B cell (primary cell): ENCODE measurements at regions not wholly inside any gene's neighbourhood (a gene's known extent, or its start where the extent isn't known, plus 50 kb on each side); places are given as distances from the start of the nearest gene placed in this dataset.
A peak's percentile ranks its signal among the peaks of the same experiment; 100 is the strongest.

Source experiments
- ATAC-seq: fragments of 200-7000 bp; cut with Tn5 transposase; one replicate; pipeline ENCODE4 v1.10.0; 2021; ENCODE audit warnings: low read depth, mild to moderate bottlenecking, moderate number of reproducible peaks, moderate library complexity
- CTCF ChIA-PET: fragments of 350-600 bp; sonication (Branson Sonifier 250); formaldehyde crosslinking; loops from one replicate; lab custom pipeline; 2021; ENCODE audit warnings: antibody characterized with exemption, inconsistent platforms; lab: Charles Lee
- POLR2A ChIA-PET: fragments of 350-600 bp; sonication (Branson Sonifier 250); formaldehyde crosslinking; loops from one replicate; lab custom pipeline; 2021; ENCODE audit warnings: antibody characterized with exemption; lab: Charles Lee
- DNase-seq: peaks from one replicate; pipeline ENCODE4 v3.0.0; 2013
- H2AFZ ChIP-seq: 2 replicates; pipeline ENCODE4 v1.6.1; 2012; ENCODE audit warnings: mild to moderate bottlenecking, low read depth, low read length; ENCODE audit not compliant: insufficient read depth, poor library complexity, severe bottlenecking
- H3K27ac ChIP-seq, 2 donors: 1 replicate in 1 of 2; 2 replicates in 1 of 2; pipeline ENCODE4 v1.5.1; 2012 to 2013; ENCODE audit warnings: low read length in 2 of 2, mild to moderate bottlenecking in 2 of 2, moderate library complexity in 1 of 2
- H3K27me3 ChIP-seq, 4 experiments: fragments of 200-600 bp in 1 of 4; sonication (generic) in 1 of 4; replicated peaks in 1 of 4; 1 replicate in 2 of 4; 2 replicates in 2 of 4; pipeline versions ENCODE4 v1.6.1 to v1.7.0; 2013 to 2016; ENCODE audit warnings: low read length in 3 of 4, mild to moderate bottlenecking in 2 of 4, mixed read lengths in 1 of 4, moderate library complexity in 1 of 4; ENCODE audit not compliant: insufficient read depth in 4 of 4, control insufficient read depth in 3 of 4; ENCODE audit errors: control extremely low read depth in 1 of 4
- H3K36me3 ChIP-seq, 2 experiments: replicated peaks in 1 of 2; 1 replicate in 1 of 2; 2 replicates in 1 of 2; pipeline versions ENCODE4 v1.6.1 to v1.7.1; 2013; ENCODE audit warnings: low read length in 1 of 2; ENCODE audit not compliant: insufficient read depth in 2 of 2, control insufficient read depth in 1 of 2; ENCODE audit errors: control extremely low read depth in 1 of 2, extremely low read depth in 1 of 2
- H3K4me1 ChIP-seq, 2 donors: fragments of 200-600 bp in 1 of 2; sonication (generic) in 1 of 2; 1 replicate in 1 of 2; 2 replicates in 1 of 2; pipeline versions ENCODE4 v1.5.1 to v1.6.1; 2013 to 2017; ENCODE audit warnings: low read length in 2 of 2; ENCODE audit not compliant: control insufficient read depth in 2 of 2, insufficient read depth in 2 of 2
- H3K4me2 ChIP-seq: replicated peaks from 2 replicates; pipeline ENCODE3; 2012; ENCODE audit warnings: mild to moderate bottlenecking, low read depth, low read length; ENCODE audit not compliant: poor library complexity, severe bottlenecking
- H3K4me3 ChIP-seq, 5 experiments: fragments of 200-600 bp in 1 of 5; sonication (generic) in 1 of 5; 1 replicate in 3 of 5; 2 replicates in 2 of 5; pipeline versions ENCODE4 v1.5.1 to v1.7.0; 2011 to 2016; ENCODE audit warnings: low read length in 4 of 5, mild to moderate bottlenecking in 4 of 5, low read depth in 2 of 5, control low read depth in 1 of 5, moderate library complexity in 1 of 5; ENCODE audit not compliant: insufficient read depth in 1 of 5; ENCODE audit errors: control extremely low read depth in 1 of 5, extremely low read depth in 1 of 5
- H3K79me2 ChIP-seq: fragments of 200-600 bp; sonication (generic); one replicate; pipeline ENCODE4 v1.6.0; 2016; ENCODE audit warnings: low read length; ENCODE audit not compliant: control insufficient read depth, insufficient read depth
- H3K9ac ChIP-seq: fragments of 200-600 bp; sonication (generic); 2 replicates; pipeline ENCODE4 v1.6.1; 2017; ENCODE audit warnings: mild to moderate bottlenecking, low read length, moderate library complexity
- H3K9me3 ChIP-seq, 3 donors: one replicate each; pipeline versions ENCODE4 v1.6.1 to v1.7.1; 2013; ENCODE audit warnings: low read length in 2 of 3; ENCODE audit not compliant: control insufficient read depth in 2 of 3, insufficient read depth in 1 of 3; ENCODE audit errors: control extremely low read depth in 1 of 3
- H4K20me1 ChIP-seq: 2 replicates; pipeline ENCODE4 v1.6.0; 2012; ENCODE audit warnings: mild to moderate bottlenecking, low read length; ENCODE audit not compliant: insufficient read depth, control insufficient read depth, poor library complexity, severe bottlenecking
- H3K27ac Mint-ChIP-seq: one replicate; pipeline ENCODE4 v1.8.0; 2021; ENCODE audit warnings: mixed read lengths
- H3K27me3 Mint-ChIP-seq: one replicate; pipeline ENCODE4 v1.8.0; 2021; ENCODE audit warnings: mixed read lengths
- H3K4me1 Mint-ChIP-seq: one replicate; pipeline ENCODE4 v1.8.0; 2021; ENCODE audit warnings: mixed read lengths
- H3K4me3 Mint-ChIP-seq: one replicate; pipeline ENCODE4 v1.8.0; 2021; ENCODE audit warnings: mixed read lengths
- H3K9me3 Mint-ChIP-seq: one replicate; pipeline ENCODE4 v1.8.0; 2022; ENCODE audit warnings: mixed read lengths; ENCODE audit not compliant: insufficient read depth
- CTCF ChIP-seq: fragments of 200-600 bp; IDR thresholded peaks from one replicate; pipeline ENCODE4 v1.8.0; 2022; ENCODE audit warnings: antibody characterized with exemption, mild to moderate bottlenecking
- EZH2 ChIP-seq: IDR thresholded peaks from 2 replicates; pipeline ENCODE4 v1.6.1; 2012; ENCODE audit warnings: borderline replicate concordance, low read depth, mild to moderate bottlenecking, moderate library complexity, low read length; ENCODE audit not compliant: insufficient read depth, poor library complexity, severe bottlenecking
- WGBS: methylation state at CpG from one replicate; pipeline ENCODE4 v1.1.5; 2013; ENCODE audit warnings: missing lambda C conversion rate; ENCODE audit not compliant: insufficient coverage; 5-methylcytosine and 5-hydroxymethylcytosine counted together
- intact Hi-C: fragments of 100-400 bp; cut with micrococcal nuclease; formaldehyde crosslinking; loops from one replicate; pipeline ENCODE4 v1.10.0; 2022

- POLR2A ChIA-PET = no interaction called here
- no peaks in the 10 kb centered on the region for H4K20me1 ChIP-seq
- ATAC-seq = no peak
- H3K4me1 Mint-ChIP-seq = no peaks in the 10 kb centered on the region
- H3K79me2 ChIP-seq = no peaks in the 10 kb centered on the region
- H3K4me1 ChIP-seq = no peaks in the 10 kb centered on the region
- no peaks in the 10 kb centered on the region for H3K36me3 ChIP-seq
- H3K27me3 ChIP-seq = no peaks in the 10 kb centered on the region
- H3K4me2 ChIP-seq = no peak overlapping the region
- no peak for DNase-seq
- peaks cover 5% of the 10 kb centered on the region for H3K27me3 Mint-ChIP-seq
- no peak overlapping the region for H3K4me3 Mint-ChIP-seq
- no peak overlapping the region for H3K27ac ChIP-seq
- H2AFZ ChIP-seq = no peak overlapping the region
- TF ChIP-seq EZH2 (no peak), CTCF (no peak)
- H3K27ac Mint-ChIP-seq = no peak overlapping the region
- no CpG with 5 or more reads among the region's 6 CpGs for WGBS
- peaks cover 0 to 1% (median 0%) of the 10 kb centered on the region in 3 donors for H3K9me3 ChIP-seq
- H3K9me3 Mint-ChIP-seq = no peaks in the 10 kb centered on the region
- CTCF ChIA-PET = no interaction called here
- intact Hi-C loops = loop anchor here (10.0 kb wide), 1 partner anchor 1575 kb away; no protein-coding TSS in a partner anchor
- no peak overlapping the region for H3K9ac ChIP-seq
- no peak overlapping the region for H3K4me3 ChIP-seq
Measured at GRCh38 chr14:30330033-30330432, 228.9 kb upstream of the G2E3 start.

- H2AFZ ChIP-seq = no peak overlapping the region
- no peak overlapping the region for H3K4me3 ChIP-seq
- no peak overlapping the region for H3K27ac ChIP-seq
- H3K36me3 ChIP-seq = no peaks in the 10 kb centered on the region
- ChIA-PET POLR2A (no interaction called here), CTCF (no interaction called here)
- Mint-ChIP-seq H3K4me1 (no peaks in the 10 kb centered on the region), H3K9me3 (no peaks in the 10 kb centered on the region), H3K27me3 (peaks cover 5% of the 10 kb centered on the region), H3K4me3 (no peak overlapping the region), H3K27ac (no peak overlapping the region)
- ATAC-seq = no peak
- no peak overlapping the region for H3K9ac ChIP-seq
- intact Hi-C loops = loop anchor here (10.0 kb wide), 1 partner anchor 1576 kb away; no protein-coding TSS in a partner anchor
- H4K20me1 ChIP-seq = no peaks in the 10 kb centered on the region
- no peaks in the 10 kb centered on the region for H3K79me2 ChIP-seq
- no peak overlapping the region for H3K4me2 ChIP-seq
- H3K9me3 ChIP-seq = peaks cover 0 to 1% (median 0%) of the 10 kb centered on the region in 3 donors
- no peaks in the 10 kb centered on the region for H3K4me1 ChIP-seq
- no peak for DNase-seq
- H3K27me3 ChIP-seq = no peaks in the 10 kb centered on the region
- TF ChIP-seq EZH2 = no peak
- TF ChIP-seq CTCF = peak; percentile 58
Measured at GRCh38 chr14:30330445-30330844, 228.5 kb upstream of the G2E3 start.
